ENCODE measurements at regions not wholly inside any gene's neighbourhood (a gene's known extent, or its start where the extent isn't known, plus 50 kb on each side); places are given as distances from the start of the nearest gene placed in this dataset.
"Not testable (repeated sequence)": the region's sequence is repeated elsewhere in the genome, so short reads cannot be mapped to it uniquely, and the experiment has no call there.

GRCh38 chr15:29648415-29648814 lies 173.9 kb downstream of the TJP1 start:
- DNase-seq (ENCODE audit: low read depth), result not testable (repeated sequence)

GRCh38 chr15:29645841-29646240 lies 176.4 kb downstream of the TJP1 start:
- DNase-seq (ENCODE audit: low read depth), result no peak

- DNase-seq (ENCODE audit: low read depth), result not testable (repeated sequence)
These were observed 177.9 kb downstream of the TJP1 start for GRCh38 chr15:29644361-29644760.

GRCh38 chr15:29638781-29639180 lies 183.5 kb downstream of the TJP1 start:
- DNase-seq (ENCODE audit: low read depth), result no peak

- no peak for DNase-seq (ENCODE audit: low read depth)
These were observed 184.3 kb downstream of the TJP1 start for GRCh38 chr15:29638011-29638410.

GRCh38 chr15:29637555-29637954 lies 184.7 kb downstream of the TJP1 start:
- no peak for DNase-seq (ENCODE audit: low read depth)

GRCh38 chr15:29636921-29637320 lies 185.3 kb downstream of the TJP1 start:
- DNase-seq (ENCODE audit: low read depth), result no peak

- no peak for DNase-seq (ENCODE audit: low read depth)
These were observed 186.1 kb downstream of the TJP1 start for GRCh38 chr15:29636140-29636539.

- no peak for DNase-seq (ENCODE audit: low read depth)
These were observed 186.7 kb downstream of the TJP1 start for GRCh38 chr15:29635513-29636098.

- DNase-seq (ENCODE audit: low read depth), result no peak
These were observed 188.3 kb downstream of the TJP1 start for GRCh38 chr15:29633971-29634370.

GRCh38 chr15:29632671-29633406 lies 189.4 kb downstream of the TJP1 start:
- no peak for DNase-seq (ENCODE audit: low read depth)

GRCh38 chr15:29631076-29632070 lies 190.9 kb downstream of the TJP1 start:
- DNase-seq (ENCODE audit: low read depth), result no peak

- DNase-seq (ENCODE audit: low read depth), result no peak
These were observed 198.0 kb downstream of the TJP1 start for GRCh38 chr15:29624271-29624670.

- no peak for DNase-seq (ENCODE audit: low read depth)
These were observed 199.1 kb downstream of the TJP1 start for GRCh38 chr15:29623116-29623639.

GRCh38 chr15:29622637-29623036 lies 199.6 kb downstream of the TJP1 start:
- no peak for DNase-seq (ENCODE audit: low read depth)

- no peak for DNase-seq (ENCODE audit: low read depth)
These were observed 200.7 kb downstream of the TJP1 start for GRCh38 chr15:29621616-29622015.

GRCh38 chr15:29618586-29618985 lies 203.7 kb downstream of the TJP1 start:
- no peak for DNase-seq (ENCODE audit: low read depth)

GRCh38 chr15:29616512-29616911 lies 205.8 kb downstream of the TJP1 start:
- no peak for DNase-seq (ENCODE audit: low read depth)

- DNase-seq (ENCODE audit: low read depth), result no peak
These were observed 206.5 kb downstream of the TJP1 start for GRCh38 chr15:29615791-29616190.

GRCh38 chr15:29613951-29614382 lies 208.3 kb downstream of the TJP1 start:
- DNase-seq (ENCODE audit: low read depth), result no peak

GRCh38 chr15:29612701-29613100 lies 209.6 kb downstream of the TJP1 start:
- no peak for DNase-seq (ENCODE audit: low read depth)

GRCh38 chr15:29612096-29612495 lies 210.2 kb downstream of the TJP1 start:
- peak; percentile 40 for DNase-seq (ENCODE audit: low read depth)

Data from GM04504 (cell line).